ENCODE measurements at regions not wholly inside any gene's neighbourhood (a gene's known extent, or its start where the extent isn't known, plus 50 kb on each side); places are given as distances from the start of the nearest gene placed in this dataset.

DNA sequence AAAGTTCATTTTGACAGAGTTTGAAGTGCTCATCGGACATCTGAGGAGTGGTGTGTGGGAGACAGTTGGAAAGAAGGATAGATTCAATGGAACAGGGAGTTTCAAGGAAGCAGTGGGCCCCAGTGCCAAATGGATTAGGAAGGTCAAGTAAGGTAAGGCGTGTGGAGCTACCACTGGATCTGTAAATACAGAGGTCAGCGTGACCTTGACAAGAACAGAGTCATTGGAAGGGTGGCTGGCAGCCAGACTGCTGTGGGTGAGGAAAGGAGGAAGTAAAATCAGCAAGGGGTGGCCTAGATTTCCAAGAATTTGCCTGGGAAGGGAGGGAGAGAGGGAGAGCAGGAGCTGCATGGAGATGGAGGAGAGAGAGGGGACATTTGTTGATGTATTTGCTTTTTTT lies 68.2 kb upstream of the IGF1 start:
- no peak overlapping the region for H3K4me3 ChIP-seq (ENCODE audit: low read depth, poor library complexity, severe bottlenecking)
- WGBS, 2 donors = 34 to 36% methylated on average over 3 of the region's 3 CpGs
- DNase-seq (ENCODE audit: low spot score in 2 of 2) = no peak
- intact Hi-C loops (cut with DNase I; ENCODE audit: low total_unique reads) = no loop called here
- TF ChIP-seq, protein P1, sequence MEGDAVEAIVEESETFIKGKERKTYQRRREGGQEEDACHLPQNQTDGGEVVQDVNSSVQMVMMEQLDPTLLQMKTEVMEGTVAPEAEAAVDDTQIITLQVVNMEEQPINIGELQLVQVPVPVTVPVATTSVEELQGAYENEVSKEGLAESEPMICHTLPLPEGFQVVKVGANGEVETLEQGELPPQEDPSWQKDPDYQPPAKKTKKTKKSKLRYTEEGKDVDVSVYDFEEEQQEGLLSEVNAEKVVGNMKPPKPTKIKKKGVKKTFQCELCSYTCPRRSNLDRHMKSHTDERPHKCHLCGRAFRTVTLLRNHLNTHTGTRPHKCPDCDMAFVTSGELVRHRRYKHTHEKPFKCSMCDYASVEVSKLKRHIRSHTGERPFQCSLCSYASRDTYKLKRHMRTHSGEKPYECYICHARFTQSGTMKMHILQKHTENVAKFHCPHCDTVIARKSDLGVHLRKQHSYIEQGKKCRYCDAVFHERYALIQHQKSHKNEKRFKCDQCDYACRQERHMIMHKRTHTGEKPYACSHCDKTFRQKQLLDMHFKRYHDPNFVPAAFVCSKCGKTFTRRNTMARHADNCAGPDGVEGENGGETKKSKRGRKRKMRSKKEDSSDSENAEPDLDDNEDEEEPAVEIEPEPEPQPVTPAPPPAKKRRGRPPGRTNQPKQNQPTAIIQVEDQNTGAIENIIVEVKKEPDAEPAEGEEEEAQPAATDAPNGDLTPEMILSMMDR (IDR thresholded peaks at IDR 0.05) = no peak
- TF ChIP-seq POLR2A (IDR thresholded peaks at IDR 0.05) = no peak

DNA sequence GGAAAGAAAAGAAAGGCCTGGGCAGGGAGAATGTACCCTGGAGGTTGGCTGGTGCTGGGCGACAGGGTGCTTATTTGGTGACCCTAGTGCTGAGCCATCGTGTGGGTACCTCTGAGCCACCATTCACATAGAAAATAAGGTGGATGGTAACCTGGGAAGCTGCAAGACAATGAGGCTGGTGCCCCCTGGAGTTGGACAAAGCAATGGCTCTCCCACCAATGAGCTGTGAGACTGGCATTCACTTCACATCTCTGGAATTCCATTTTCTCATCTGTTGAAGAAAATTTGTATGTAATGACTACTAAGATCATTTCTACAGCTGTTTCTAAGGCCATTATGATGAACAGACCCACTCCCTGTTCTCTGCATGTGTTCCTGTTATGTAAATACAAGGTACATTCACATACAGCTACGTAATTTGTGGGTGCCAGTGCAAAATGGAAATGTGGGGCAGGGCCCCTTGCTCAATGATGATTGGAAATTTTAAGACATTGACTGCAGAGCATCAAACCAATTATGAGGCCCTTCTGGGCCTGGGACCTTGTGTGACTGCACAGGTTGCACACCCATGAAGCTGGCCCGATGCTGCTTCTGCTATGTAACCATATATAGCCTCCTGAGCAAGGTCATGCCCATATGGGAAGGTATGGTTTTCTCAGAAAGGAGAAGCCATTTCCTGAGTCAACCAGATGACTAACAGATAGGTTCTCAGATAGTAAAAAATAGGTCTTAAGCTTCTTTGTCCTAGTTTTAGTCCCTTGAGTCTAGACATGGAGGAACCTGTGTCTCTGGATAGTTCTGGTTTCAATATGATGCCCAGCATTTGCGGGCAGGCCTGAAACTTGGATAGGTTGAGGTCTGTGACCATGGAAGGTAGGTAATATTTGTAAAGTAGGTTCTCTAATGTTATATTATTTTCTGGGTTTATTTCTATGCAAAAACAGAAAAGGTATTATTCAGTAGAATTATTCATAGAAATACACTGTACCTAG lies 63.4 kb upstream of the IGF1 start:
- 81 to 82% methylated on average over 5 of the region's 5 CpGs for WGBS, 2 donors

DNA sequence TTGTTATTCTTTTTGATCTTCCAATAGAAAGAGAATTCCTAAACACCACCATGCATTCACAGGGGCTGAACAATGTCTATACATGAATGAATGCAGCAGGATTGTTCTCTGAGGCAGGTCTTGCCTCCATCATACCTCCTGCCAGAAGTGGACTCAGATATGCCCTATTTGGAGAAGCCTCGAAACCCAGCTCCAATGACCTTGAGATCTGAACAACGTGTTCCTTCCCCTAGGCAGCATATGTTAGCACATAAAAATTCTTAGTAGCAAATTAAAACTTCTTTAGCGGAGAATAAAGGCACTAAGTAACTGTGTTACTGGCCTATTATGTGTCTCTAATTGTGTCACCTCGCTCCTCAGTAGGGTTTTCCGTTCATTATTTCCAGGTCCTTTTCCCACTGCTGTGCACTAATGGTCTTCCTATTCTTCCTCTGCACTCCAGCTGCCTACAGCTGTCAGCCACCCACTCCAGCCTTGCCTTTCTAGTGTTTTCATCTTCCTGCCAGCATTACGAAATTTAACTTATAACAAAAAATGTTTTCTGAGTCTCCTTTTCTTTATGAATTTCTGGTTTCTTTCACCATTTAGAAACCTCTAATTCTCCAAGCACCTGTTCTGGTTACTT lies 62.6 kb upstream of the IGF1 start:
- no peak overlapping the region for H3K4me3 ChIP-seq (ENCODE audit: low read depth, poor library complexity, severe bottlenecking)
- WGBS, 2 donors = 55 to 56% methylated on average over 6 of the region's 6 CpGs
- intact Hi-C loops (cut with DNase I; ENCODE audit: low total_unique reads) = no loop called here
- DNase-seq (ENCODE audit: low spot score in 2 of 2) = no peak
- TF ChIP-seq POLR2A (IDR thresholded peaks at IDR 0.05) = no peak
- TF ChIP-seq, protein P1 (IDR thresholded peaks at IDR 0.05) = no peak

More for the DNA sequence above, 63.4 kb upstream of the IGF1 start:
- no peak overlapping the region for H3K4me3 ChIP-seq (ENCODE audit: low read depth, poor library complexity, severe bottlenecking)
- DNase-seq (ENCODE audit: low spot score in 2 of 2) = no peak
- no peak for TF ChIP-seq POLR2A (IDR thresholded peaks at IDR 0.05)
- TF ChIP-seq, protein P1 (IDR thresholded peaks at IDR 0.05) = no peak
- intact Hi-C loops (cut with DNase I; ENCODE audit: low total_unique reads) = no loop called here

DNA sequence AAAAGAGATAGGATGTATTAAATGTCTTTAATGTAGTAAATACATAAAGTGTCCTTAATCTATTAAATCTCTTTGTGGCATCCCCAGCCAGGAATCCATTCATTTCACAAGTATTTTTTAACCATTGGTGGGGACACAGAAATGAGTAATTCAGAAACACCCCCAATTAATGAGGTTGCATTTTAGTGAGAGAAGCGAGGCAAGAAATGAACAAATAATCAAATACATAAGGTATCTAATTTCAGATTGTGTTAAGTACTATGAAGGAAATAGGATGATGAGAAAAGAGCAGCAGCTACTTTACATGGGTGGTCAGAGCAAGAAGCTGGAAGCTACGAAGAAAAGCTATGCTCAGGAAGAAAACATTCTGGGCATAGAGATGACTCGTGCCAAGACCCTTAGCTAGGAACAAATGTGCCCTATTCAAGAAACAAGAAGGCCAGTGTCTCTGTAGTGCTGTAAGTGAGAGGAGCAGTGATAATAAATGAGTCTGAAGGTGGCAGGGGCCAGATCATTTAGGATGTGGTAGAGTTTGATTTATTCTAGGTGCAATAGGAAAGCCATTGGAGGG lies 60.5 kb upstream of the IGF1 start:
- intact Hi-C loops (cut with DNase I; ENCODE audit: low total_unique reads) = no loop called here
- no peak for DNase-seq (ENCODE audit: low spot score in 2 of 2)
- TF ChIP-seq, protein P1 (IDR thresholded peaks at IDR 0.05) = no peak
- no peak for TF ChIP-seq POLR2A (IDR thresholded peaks at IDR 0.05)
- no peak overlapping the region for H3K4me3 ChIP-seq (ENCODE audit: low read depth, poor library complexity, severe bottlenecking)
- 79 to 80% methylated on average over 3 of the region's 3 CpGs for WGBS, 2 donors

DNA sequence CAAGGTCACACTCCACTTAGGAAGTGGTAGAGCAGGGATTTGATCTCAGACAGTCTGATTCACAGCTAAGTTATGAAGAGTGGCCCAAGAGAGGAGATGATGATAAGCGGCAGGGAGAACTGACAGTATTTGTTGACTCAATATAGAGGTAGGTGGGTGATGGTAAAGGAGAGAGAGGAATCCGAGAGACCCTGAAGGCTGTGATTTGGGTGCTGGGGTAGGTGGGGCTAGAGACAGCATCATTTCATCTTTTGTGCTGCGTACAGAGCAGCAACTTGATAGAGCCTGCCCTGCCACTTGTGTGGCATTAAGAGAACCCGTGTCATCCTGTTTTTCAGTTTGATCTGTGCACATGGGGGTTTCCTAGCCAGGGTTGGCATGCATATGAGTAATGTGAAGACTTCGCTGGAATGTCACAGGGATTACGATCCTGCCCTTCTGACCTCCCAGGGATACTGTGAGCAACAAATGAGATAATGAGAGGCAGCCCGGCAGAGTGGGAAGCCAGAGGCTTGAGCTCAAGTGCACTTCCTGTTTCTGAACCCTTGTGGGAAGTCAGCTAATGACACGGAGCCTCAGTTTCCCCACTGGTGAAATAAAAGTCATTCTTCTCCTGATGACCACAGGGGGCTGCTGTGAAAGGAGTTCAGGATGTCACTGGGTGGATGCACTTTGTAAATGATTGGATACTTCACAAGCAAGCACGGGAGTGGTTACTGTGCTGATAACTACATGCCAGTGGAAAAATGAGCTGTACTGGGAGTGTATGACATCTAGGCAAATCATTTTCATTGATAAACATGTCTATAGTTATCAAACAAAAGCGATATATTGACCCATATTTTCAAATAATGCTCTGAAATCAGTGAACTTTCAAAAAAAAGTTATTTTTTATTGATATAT lies 59.5 kb upstream of the IGF1 start:
- no peak for DNase-seq (ENCODE audit: low spot score in 2 of 2)
- WGBS, 2 donors = 34 to 37% methylated on average over 10 of the region's 10 CpGs
- H3K4me3 ChIP-seq (ENCODE audit: low read depth, poor library complexity, severe bottlenecking) = no peak overlapping the region
- no peak for TF ChIP-seq POLR2A (IDR thresholded peaks at IDR 0.05)
- TF ChIP-seq, protein P1 (IDR thresholded peaks at IDR 0.05) = no peak
- intact Hi-C loops (cut with DNase I; ENCODE audit: low total_unique reads) = no loop called here

Data from lower leg skin (tissue), 4 donors.